SHP77 treated with DMSO at 0.1 percent for 48 hours (cell line): ENCODE measurements at regions not wholly inside any gene's neighbourhood (a gene's known extent, or its start where the extent isn't known, plus 50 kb on each side); places are given as distances from the start of the nearest gene placed in this dataset.
"Not testable (repeated sequence)": the region's sequence is repeated elsewhere in the genome, so short reads cannot be mapped to it uniquely, and the experiment has no call there.

Experiments
- DNase-seq: peaks from one replicate; lab custom pipeline; 2025; lab: John Stamatoyannopoulos, UW

GRCh38 chr7:55743454-55743717, 119.2 kb downstream of the SEPTIN14 start:
- not testable (repeated sequence) for DNase-seq

- DNase-seq, result not testable (repeated sequence)
Measured at GRCh38 chr7:55742651-55743453, 119.7 kb downstream of the SEPTIN14 start.

- peak; percentile 49 for DNase-seq
Measured at GRCh38 chr7:55741721-55742631, 120.6 kb downstream of the SEPTIN14 start.

- DNase-seq, result not testable (repeated sequence)
Measured at GRCh38 chr7:55740633-55741250, 121.8 kb downstream of the SEPTIN14 start.

- DNase-seq, result not testable (repeated sequence)
Measured at GRCh38 chr7:55740053-55740452, 122.5 kb downstream of the SEPTIN14 start.

- DNase-seq, result not testable (repeated sequence)
Measured at GRCh38 chr7:55736641-55737221, 125.8 kb downstream of the SEPTIN14 start.

- no peak for DNase-seq
Measured at GRCh38 chr7:55733241-55734140, 129.1 kb downstream of the SEPTIN14 start.

- DNase-seq, result no peak
Measured at GRCh38 chr7:55731931-55732330, 130.6 kb downstream of the SEPTIN14 start.

- no peak for DNase-seq
Measured at GRCh38 chr7:55730197-55730596, 132.4 kb downstream of the SEPTIN14 start.

GRCh38 chr7:55723621-55723941, 139.0 kb downstream of the SEPTIN14 start:
- no peak for DNase-seq

GRCh38 chr7:55722874-55723620, 139.5 kb downstream of the SEPTIN14 start:
- not testable (repeated sequence) for DNase-seq

GRCh38 chr7:55721004-55721403, 141.5 kb downstream of the SEPTIN14 start:
- not testable (repeated sequence) for DNase-seq

GRCh38 chr7:55715247-55715867, 143.1 kb upstream of the VOPP1 start:
- DNase-seq, result not testable (repeated sequence)

- DNase-seq, result not testable (repeated sequence)
Measured at GRCh38 chr7:55714370-55714769, 142.1 kb upstream of the VOPP1 start.

GRCh38 chr7:55710312-55710711, 138.0 kb upstream of the VOPP1 start:
- DNase-seq, result not testable (repeated sequence)

GRCh38 chr7:55708028-55708427, 135.7 kb upstream of the VOPP1 start:
- DNase-seq, result not testable (repeated sequence)

GRCh38 chr7:55707410-55707809, 135.1 kb upstream of the VOPP1 start:
- DNase-seq, result not testable (repeated sequence)

GRCh38 chr7:55706451-55707195, 134.3 kb upstream of the VOPP1 start:
- DNase-seq, result not testable (repeated sequence)

- DNase-seq, result not testable (repeated sequence)
Measured at GRCh38 chr7:55705728-55706450, 133.6 kb upstream of the VOPP1 start.
